Neural cell (in vitro differentiated cells): ENCODE measurements at regions not wholly inside any gene's neighbourhood (a gene's known extent, or its start where the extent isn't known, plus 50 kb on each side); places are given as distances from the start of the nearest gene placed in this dataset.

Source experiments
- H2AFZ ChIP-seq: fragments of 200-600, 300-800 bp; sonication (generic), shearing (Covaris generic); 2 replicates; pipeline ENCODE4 v1.6.0; 2014; ENCODE audit warnings: low read depth, mild to moderate bottlenecking, antibody characterized with exemption, low read length, moderate library complexity
- H3F3A ChIP-seq: fragments of 200-600 bp; shearing (Covaris generic); 2 replicates; pipeline ENCODE4 v1.6.1; 2016; ENCODE audit warnings: mild to moderate bottlenecking, moderate library complexity, mixed read lengths, antibody characterized with exemption, low read length; ENCODE audit not compliant: insufficient read depth, poor library complexity, severe bottlenecking
- H3K27ac ChIP-seq: fragments of 200-600, 300-800 bp; sonication (generic), shearing (Covaris generic); 2 replicates; pipeline ENCODE4 v1.5.1; 2014; ENCODE audit warnings: mild to moderate bottlenecking, low read length, moderate library complexity
- H3K27me3 ChIP-seq: fragments of 300-800, 200-600 bp; sonication (generic), shearing (Covaris generic); 2 replicates; pipeline ENCODE4 v1.6.0; 2014; ENCODE audit warnings: mild to moderate bottlenecking, low read depth, low read length, moderate library complexity; ENCODE audit not compliant: insufficient read depth
- H3K36me3 ChIP-seq: fragments of 300-800, 200-600 bp; sonication (generic), shearing (Covaris generic); 2 replicates; pipeline ENCODE4 v1.5.1; 2014; ENCODE audit warnings: mild to moderate bottlenecking, antibody characterized with exemption, low read length, moderate library complexity; ENCODE audit not compliant: insufficient read depth
- H3K4me2 ChIP-seq: fragments of 300-800, 200-600 bp; sonication (generic), shearing (Covaris generic); 2 replicates; pipeline ENCODE4 v1.6.0; 2014; ENCODE audit warnings: mild to moderate bottlenecking, low read length
- H3K4me3 ChIP-seq: fragments of 300-800, 200-600 bp; sonication (generic), shearing (Covaris generic); 2 replicates; pipeline ENCODE4 v1.5.1; 2014; ENCODE audit warnings: mild to moderate bottlenecking, low read length, moderate library complexity
- H3K79me2 ChIP-seq: fragments of 200-600 bp; shearing (Covaris generic); replicated peaks from 2 replicates; pipeline ENCODE4 v1.6.0; 2014; ENCODE audit warnings: mild to moderate bottlenecking, low read length, moderate library complexity; ENCODE audit not compliant: insufficient read depth
- H3K9ac ChIP-seq: fragments of 300-800, 200-600 bp; sonication (generic), shearing (Covaris generic); 2 replicates; pipeline ENCODE4 v1.6.1; 2016; ENCODE audit warnings: mild to moderate bottlenecking, low read length, mixed read lengths
- H3K9me2 ChIP-seq: fragments of 200-600 bp; shearing (Covaris generic); 2 replicates; pipeline ENCODE4 v1.6.1; 2016; ENCODE audit warnings: mild to moderate bottlenecking, low read length, mixed read lengths; ENCODE audit not compliant: insufficient read depth
- H3K9me3 ChIP-seq: fragments of 200-600, 300-800 bp; sonication (generic), shearing (Covaris generic); 2 replicates; pipeline ENCODE4 v1.6.1; 2016; ENCODE audit warnings: mild to moderate bottlenecking, mixed run types, low read length, moderate library complexity, mixed read lengths
- H4K20me1 ChIP-seq: fragments of 200-600 bp; shearing (Covaris generic); 2 replicates; pipeline ENCODE4 v1.6.1; 2016; ENCODE audit warnings: mild to moderate bottlenecking, mixed run types; ENCODE audit not compliant: insufficient read depth
- CTCF ChIP-seq: fragments of 450-650 bp; IDR thresholded peaks from 2 replicates; pipeline ENCODE4 v1.5.1; 2014; ENCODE audit warnings: antibody characterized with exemption, mild to moderate bottlenecking, moderate library complexity; ENCODE audit not compliant: poor library complexity, severe bottlenecking
- EP300 ChIP-seq: fragments of 450-650 bp; conservative IDR thresholded peaks from 2 replicates; pipeline ENCODE4 v1.6.1; 2014; ENCODE audit warnings: antibody characterized with exemption, mild to moderate bottlenecking, moderate library complexity; ENCODE audit not compliant: poor library complexity, severe bottlenecking
- EZH2 ChIP-seq: fragments of 200-600, 300-800 bp; shearing (Covaris generic), sonication (generic); IDR thresholded peaks from 2 replicates; pipeline ENCODE4 v1.6.1; 2014; ENCODE audit warnings: antibody characterized with exemption, low read length, borderline replicate concordance, mild to moderate bottlenecking; ENCODE audit not compliant: insufficient read depth, poor library complexity, severe bottlenecking
- MXI1 ChIP-seq: fragments of 450-650 bp; conservative IDR thresholded peaks from 2 replicates; pipeline ENCODE4 v1.6.1; 2014; ENCODE audit warnings: antibody characterized with exemption, mild to moderate bottlenecking; ENCODE audit not compliant: poor library complexity, severe bottlenecking
- POLR2AphosphoS5 ChIP-seq: IDR thresholded peaks from 2 replicates; pipeline ENCODE4 v1.6.1; 2012
- RAD21 ChIP-seq: fragments of 450-650 bp; conservative IDR thresholded peaks from 2 replicates; pipeline ENCODE4 v1.6.1; 2014; ENCODE audit warnings: antibody characterized with exemption, mild to moderate bottlenecking, moderate library complexity
- REST ChIP-seq: IDR thresholded peaks from 2 replicates; pipeline ENCODE4 v1.6.1; 2012; ENCODE audit warnings: borderline replicate concordance
- SMC3 ChIP-seq: fragments of 450-650 bp; conservative IDR thresholded peaks from 2 replicates; pipeline ENCODE4 v1.6.1; 2014; ENCODE audit warnings: antibody characterized with exemption, mild to moderate bottlenecking, moderate library complexity; ENCODE audit not compliant: poor library complexity
- TAF1 ChIP-seq: IDR thresholded peaks from 2 replicates; pipeline ENCODE4 v1.6.1; 2012; ENCODE audit warnings: low read depth

DNA sequence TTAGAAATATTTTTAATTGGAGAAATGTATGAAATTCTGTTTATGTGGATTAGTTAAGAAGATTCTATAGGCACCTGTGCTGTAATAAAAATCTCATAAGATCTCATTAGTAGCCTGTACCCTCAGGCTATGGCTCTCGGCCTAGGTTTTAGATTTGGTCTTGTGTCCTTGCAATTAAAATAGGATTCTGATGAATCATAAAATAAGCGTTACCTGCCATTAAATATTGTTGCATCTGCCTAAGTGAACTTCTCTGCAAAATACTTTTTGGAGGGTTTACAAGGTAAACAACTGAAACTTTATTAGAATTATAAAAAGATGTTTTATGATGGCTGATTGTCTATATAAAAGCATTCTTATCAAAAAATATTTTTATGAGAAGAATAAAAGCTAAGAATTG, 804.1 kb upstream of the ANO3 start:
- no peaks in the 10 kb centered on the region for H3K36me3 ChIP-seq
- no peaks in the 10 kb centered on the region for H4K20me1 ChIP-seq

GRCh38 chr11:25529572-25529971, 802.4 kb upstream of the ANO3 start:
- H3K9me2 ChIP-seq = no peaks in the 10 kb centered on the region
- no peak overlapping the region for H3K4me2 ChIP-seq
- H3K79me2 ChIP-seq = no peaks in the 10 kb centered on the region
- no peaks in the 10 kb centered on the region for H3K27me3 ChIP-seq
- no peak overlapping the region for H2AFZ ChIP-seq
- no peak overlapping the region for H3K27ac ChIP-seq
- H3K36me3 ChIP-seq = no peaks in the 10 kb centered on the region
- H3F3A ChIP-seq = no peaks in the 10 kb centered on the region
- no peak overlapping the region for H3K9ac ChIP-seq
- no peak overlapping the region for H3K4me3 ChIP-seq
- no peaks in the 10 kb centered on the region for H4K20me1 ChIP-seq
- no peaks in the 10 kb centered on the region for H3K9me3 ChIP-seq
- no peak for TF ChIP-seq REST
- TF ChIP-seq EZH2 = no peak
- no peak for TF ChIP-seq SMC3
- TF ChIP-seq POLR2AphosphoS5 = no peak
- TF ChIP-seq TAF1 = no peak
- no peak for TF ChIP-seq RAD21
- no peak for TF ChIP-seq EP300
- TF ChIP-seq MXI1 = no peak

More for the DNA sequence above, 804.1 kb upstream of the ANO3 start:
- no peaks in the 10 kb centered on the region for H3K79me2 ChIP-seq
- no peak overlapping the region for H3K4me3 ChIP-seq
- H3K9ac ChIP-seq = no peak overlapping the region
- H3K9me2 ChIP-seq = no peaks in the 10 kb centered on the region
- H3K9me3 ChIP-seq = no peaks in the 10 kb centered on the region
- no peak overlapping the region for H3K27ac ChIP-seq
- no peaks in the 10 kb centered on the region for H3K27me3 ChIP-seq
- no peak overlapping the region for H3K4me2 ChIP-seq
- TF ChIP-seq MXI1 (no peak), CTCF (no peak), TAF1 (no peak), REST (no peak), POLR2AphosphoS5 (no peak), EP300 (no peak), SMC3 (no peak), RAD21 (no peak)
- H2AFZ ChIP-seq = no peak overlapping the region
- H3F3A ChIP-seq = no peaks in the 10 kb centered on the region
